Epidermal melanocyte (primary cell): ENCODE measurements at regions not wholly inside any gene's neighbourhood (a gene's known extent, or its start where the extent isn't known, plus 50 kb on each side); places are given as distances from the start of the nearest gene placed in this dataset.
A peak's percentile ranks its signal among the peaks of the same experiment; 100 is the strongest.
"Not testable (repeated sequence)": the region's sequence is repeated elsewhere in the genome, so short reads cannot be mapped to it uniquely, and the experiment has no call there.

Experiments used
- DNase-seq: peaks from one replicate; pipeline ENCODE4 v3.0.0; 2011; ENCODE audit warnings: low spot score; ENCODE audit not compliant: insufficient read length

GRCh38 chr11:69948256-69949141 is 129.3 kb upstream of the FGF3 start:
- DNase-seq = no peak

- peak; percentile 36 for DNase-seq
Observed at GRCh38 chr11:69949327-69949726, 128.8 kb upstream of the ANO1 start.

GRCh38 chr11:69950120-69950519 is 128.0 kb upstream of the ANO1 start:
- DNase-seq = no peak

GRCh38 chr11:69950621-69951020 is 127.5 kb upstream of the ANO1 start:
- DNase-seq = no peak

- DNase-seq = no peak
Observed at GRCh38 chr11:69951821-69952220, 126.3 kb upstream of the ANO1 start.

- not testable (repeated sequence) for DNase-seq
Observed at GRCh38 chr11:69952229-69952975, 125.7 kb upstream of the ANO1 start.

GRCh38 chr11:69953356-69953755 is 124.8 kb upstream of the ANO1 start:
- DNase-seq = no peak

- no peak for DNase-seq
Observed at GRCh38 chr11:69954756-69955155, 123.4 kb upstream of the ANO1 start.

GRCh38 chr11:69956669-69957190 is 121.4 kb upstream of the ANO1 start:
- no peak for DNase-seq

- DNase-seq = no peak
Observed at GRCh38 chr11:69957849-69958248, 120.3 kb upstream of the ANO1 start.

GRCh38 chr11:69958308-69958707 is 119.8 kb upstream of the ANO1 start:
- DNase-seq = no peak

GRCh38 chr11:69959461-69959860 is 118.7 kb upstream of the ANO1 start:
- DNase-seq = no peak

- no peak for DNase-seq
Observed at GRCh38 chr11:69961738-69962137, 116.4 kb upstream of the ANO1 start.

GRCh38 chr11:69962152-69962551 is 116.0 kb upstream of the ANO1 start:
- no peak for DNase-seq

GRCh38 chr11:69963533-69964246 is 114.4 kb upstream of the ANO1 start:
- no peak for DNase-seq

GRCh38 chr11:69964247-69964643 is 113.9 kb upstream of the ANO1 start:
- DNase-seq = no peak

- no peak for DNase-seq
Observed at GRCh38 chr11:69965821-69966582, 112.1 kb upstream of the ANO1 start.

- no peak for DNase-seq
Observed at GRCh38 chr11:69966583-69966835, 111.6 kb upstream of the ANO1 start.

- no peak for DNase-seq
Observed at GRCh38 chr11:69966910-69967483, 111.1 kb upstream of the ANO1 start.

- DNase-seq = no peak
Observed at GRCh38 chr11:69967484-69967883, 110.6 kb upstream of the ANO1 start.
